ENCODE measurements at regions not wholly inside any gene's neighbourhood (a gene's known extent, or its start where the extent isn't known, plus 50 kb on each side); places are given as distances from the start of the nearest gene placed in this dataset.

- H3K36me3 Mint-ChIP-seq: no peaks in the 10 kb centered on the region
- intact Hi-C loops (cut with micrococcal nuclease): no loop called here
- Histone ChIP-seq H3K4me3 (ENCODE audit: low read length in 2 of 2) (no peak overlapping the region), H3K27me3 (ENCODE audit: insufficient read depth, low read length) (no peaks in the 10 kb centered on the region), H3K27ac (ENCODE audit: low read depth, low read length) (no peak overlapping the region), H3K4me1 (ENCODE audit: insufficient read depth, low read length) (no peaks in the 10 kb centered on the region), H3K36me3 (ENCODE audit: insufficient read depth, low read length) (no peaks in the 10 kb centered on the region), H3K9me3 (ENCODE audit: control insufficient read depth in 1 of 2, low read length in 2 of 2) (no peaks in the 10 kb centered on the region)
- H3K9me3 Mint-ChIP-seq: no peaks in the 10 kb centered on the region
- no peak for DNase-seq
- H3K27me3 Mint-ChIP-seq: peaks cover 9 to 30% of the 10 kb centered on the region in 2 donors
- ChIA-PET CTCF (ENCODE audit: partially characterized antibody) (no interaction called here), POLR2A (ENCODE audit: partially characterized antibody) (no interaction called here)
- no peak overlapping the region for H3K27ac Mint-ChIP-seq
- H3K4me3 Mint-ChIP-seq: no peak overlapping the region
- no peaks in the 10 kb centered on the region for H3K4me1 Mint-ChIP-seq
These were observed 284.3 kb downstream of the SKAP2 start for GRCh38 chr7:26580064-26580591.

DNA sequence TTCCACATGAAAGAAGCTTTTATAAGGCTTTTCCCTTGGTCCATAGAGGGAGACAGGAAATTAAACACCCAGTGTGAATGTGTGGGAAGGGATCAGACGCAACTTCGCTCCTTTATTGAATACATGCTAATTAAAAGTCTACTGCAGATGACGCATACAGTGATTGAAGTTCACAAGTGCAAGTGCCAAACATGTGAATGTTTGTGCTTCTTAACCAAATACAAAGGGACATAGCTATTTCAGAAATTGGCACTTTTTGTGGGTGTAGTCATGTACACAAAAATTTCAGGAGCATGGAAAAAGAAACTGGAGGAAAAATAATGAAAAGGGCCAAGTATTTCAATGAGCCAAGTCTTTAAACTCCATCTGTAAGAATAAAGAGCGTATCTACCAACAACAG, 283.7 kb downstream of the SKAP2 start:
- H3K4me3 ChIP-seq (ENCODE audit: low read length in 2 of 2): no peak overlapping the region
- peaks cover 9 to 31% of the 10 kb centered on the region in 2 donors for H3K27me3 Mint-ChIP-seq
- no peaks in the 10 kb centered on the region for H3K9me3 ChIP-seq (ENCODE audit: control insufficient read depth in 1 of 2, low read length in 2 of 2)
- no peaks in the 10 kb centered on the region for H3K36me3 ChIP-seq (ENCODE audit: insufficient read depth, low read length)
- H3K4me3 Mint-ChIP-seq: no peak overlapping the region
- H3K27ac Mint-ChIP-seq: no peak overlapping the region
- H3K27me3 ChIP-seq (ENCODE audit: insufficient read depth, low read length): no peaks in the 10 kb centered on the region
- DNase-seq: no peak
- H3K4me1 ChIP-seq (ENCODE audit: insufficient read depth, low read length): no peaks in the 10 kb centered on the region
- H3K27ac ChIP-seq (ENCODE audit: low read depth, low read length): no peak overlapping the region
- POLR2A ChIA-PET (ENCODE audit: partially characterized antibody): no interaction called here
- H3K9me3 Mint-ChIP-seq: no peaks in the 10 kb centered on the region
- intact Hi-C loops (cut with micrococcal nuclease): no loop called here
- no peaks in the 10 kb centered on the region for H3K4me1 Mint-ChIP-seq
- H3K36me3 Mint-ChIP-seq: no peaks in the 10 kb centered on the region
- CTCF ChIA-PET (ENCODE audit: partially characterized antibody): no interaction called here

DNA sequence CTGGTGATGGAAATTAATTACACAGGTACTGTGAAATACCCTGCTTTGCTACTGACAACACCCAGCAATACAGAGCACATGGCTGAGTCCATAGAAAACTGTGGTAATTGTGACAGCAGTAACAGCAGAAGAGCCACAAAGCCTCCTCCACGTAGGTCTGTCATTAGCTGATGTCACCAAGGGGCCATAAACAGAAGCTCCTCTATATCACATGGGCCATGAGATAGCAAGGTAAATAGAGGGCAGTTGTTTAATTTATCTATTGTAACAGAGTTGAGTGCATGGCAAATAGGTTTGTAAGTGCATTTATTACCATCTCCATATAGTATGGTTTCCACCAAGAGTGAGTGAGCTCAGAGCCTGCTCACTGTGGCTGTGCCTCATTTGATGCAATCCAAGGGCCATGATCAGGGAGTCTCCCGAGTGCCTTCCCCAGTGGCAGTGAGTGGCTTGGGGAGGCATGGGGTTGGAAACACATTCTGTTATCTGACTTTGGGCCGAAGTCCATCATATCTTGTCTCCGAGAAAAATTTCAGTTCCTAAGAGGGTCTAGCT, 281.2 kb downstream of the SKAP2 start:
- Mint-ChIP-seq H3K36me3 (no peaks in the 10 kb centered on the region), H3K4me1 (no peaks in the 10 kb centered on the region), H3K9me3 (no peaks in the 10 kb centered on the region), H3K4me3 (no peak overlapping the region), H3K27ac (no peak overlapping the region), H3K27me3 (peaks cover 8 to 26% of the 10 kb centered on the region in 2 donors)
- Histone ChIP-seq H3K4me3 (ENCODE audit: low read length in 2 of 2) (no peak overlapping the region), H3K27ac (ENCODE audit: low read depth, low read length) (no peak overlapping the region), H3K27me3 (ENCODE audit: insufficient read depth, low read length) (no peaks in the 10 kb centered on the region), H3K4me1 (ENCODE audit: insufficient read depth, low read length) (no peaks in the 10 kb centered on the region), H3K36me3 (ENCODE audit: insufficient read depth, low read length) (no peaks in the 10 kb centered on the region), H3K9me3 (ENCODE audit: control insufficient read depth in 1 of 2, low read length in 2 of 2) (no peaks in the 10 kb centered on the region)
- intact Hi-C loops (cut with micrococcal nuclease): no loop called here
- ChIA-PET POLR2A (ENCODE audit: partially characterized antibody) (no interaction called here), CTCF (ENCODE audit: partially characterized antibody) (interaction anchor here (1.0 kb wide), 1 partner anchor 28 kb away, joined by 3 read pairs; no protein-coding TSS in a partner anchor)
- DNase-seq: no peak

GRCh38 chr7:26584326-26584725, 280.1 kb downstream of the SKAP2 start:
- H3K4me1 ChIP-seq (ENCODE audit: insufficient read depth, low read length): no peaks in the 10 kb centered on the region
- H3K4me3 ChIP-seq (ENCODE audit: low read length in 2 of 2): no peak overlapping the region
- CTCF ChIA-PET (ENCODE audit: partially characterized antibody): no interaction called here
- Mint-ChIP-seq H3K9me3 (no peaks in the 10 kb centered on the region), H3K27ac (no peak overlapping the region), H3K4me3 (no peak overlapping the region), H3K36me3 (no peaks in the 10 kb centered on the region), H3K4me1 (no peaks in the 10 kb centered on the region), H3K27me3 (peaks cover 10 to 26% of the 10 kb centered on the region in 2 donors)
- intact Hi-C loops (cut with micrococcal nuclease): no loop called here
- no peaks in the 10 kb centered on the region for H3K9me3 ChIP-seq (ENCODE audit: control insufficient read depth in 1 of 2, low read length in 2 of 2)
- H3K36me3 ChIP-seq (ENCODE audit: insufficient read depth, low read length): no peaks in the 10 kb centered on the region
- no peak overlapping the region for H3K27ac ChIP-seq (ENCODE audit: low read depth, low read length)
- DNase-seq: no peak
- no peaks in the 10 kb centered on the region for H3K27me3 ChIP-seq (ENCODE audit: insufficient read depth, low read length)
- POLR2A ChIA-PET (ENCODE audit: partially characterized antibody): no interaction called here

- CTCF ChIA-PET (ENCODE audit: partially characterized antibody): no interaction called here
- Histone ChIP-seq H3K27me3 (ENCODE audit: insufficient read depth, low read length) (no peaks in the 10 kb centered on the region), H3K4me1 (ENCODE audit: insufficient read depth, low read length) (no peaks in the 10 kb centered on the region), H3K36me3 (ENCODE audit: insufficient read depth, low read length) (no peaks in the 10 kb centered on the region), H3K4me3 (ENCODE audit: low read length in 2 of 2) (no peak overlapping the region), H3K27ac (ENCODE audit: low read depth, low read length) (no peak overlapping the region), H3K9me3 (ENCODE audit: control insufficient read depth in 1 of 2, low read length in 2 of 2) (no peaks in the 10 kb centered on the region)
- H3K9me3 Mint-ChIP-seq: no peaks in the 10 kb centered on the region
- intact Hi-C loops (cut with micrococcal nuclease): no loop called here
- no peak overlapping the region for H3K27ac Mint-ChIP-seq
- POLR2A ChIA-PET (ENCODE audit: partially characterized antibody): no interaction called here
- no peak for DNase-seq
- no peaks in the 10 kb centered on the region for H3K4me1 Mint-ChIP-seq
- H3K4me3 Mint-ChIP-seq: no peak overlapping the region
- peaks cover 10 to 25% of the 10 kb centered on the region in 2 donors for H3K27me3 Mint-ChIP-seq
- no peaks in the 10 kb centered on the region for H3K36me3 Mint-ChIP-seq
These were observed 279.3 kb downstream of the SKAP2 start for GRCh38 chr7:26584987-26585665.

DNA sequence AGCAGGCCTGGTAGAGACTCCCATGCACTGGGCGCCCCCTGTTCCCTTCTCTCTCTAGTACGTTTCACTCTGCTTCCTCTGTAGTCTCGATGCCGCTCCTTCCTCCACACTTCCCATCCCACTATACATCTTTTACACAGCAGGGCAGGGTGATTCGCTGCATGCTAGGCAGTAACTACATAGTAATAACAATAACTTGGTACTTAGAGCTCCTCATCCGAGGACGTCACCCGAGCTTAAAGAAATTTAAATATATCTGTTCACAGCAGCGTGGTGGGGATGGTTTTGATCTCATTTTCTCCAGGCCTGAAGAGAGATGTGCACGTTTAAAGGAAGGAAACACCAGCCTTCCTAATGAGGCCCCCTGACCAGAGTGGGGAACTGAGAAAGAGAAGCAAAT, 276.9 kb downstream of the SKAP2 start:
- Histone ChIP-seq H3K4me1 (ENCODE audit: insufficient read depth, low read length) (no peaks in the 10 kb centered on the region), H3K4me3 (ENCODE audit: low read length in 2 of 2) (no peak overlapping the region), H3K9me3 (ENCODE audit: control insufficient read depth in 1 of 2, low read length in 2 of 2) (no peaks in the 10 kb centered on the region), H3K27me3 (ENCODE audit: insufficient read depth, low read length) (no peaks in the 10 kb centered on the region), H3K36me3 (ENCODE audit: insufficient read depth, low read length) (no peaks in the 10 kb centered on the region), H3K27ac (ENCODE audit: low read depth, low read length) (no peak overlapping the region)
- CTCF ChIA-PET (ENCODE audit: partially characterized antibody): no interaction called here
- POLR2A ChIA-PET (ENCODE audit: partially characterized antibody): no interaction called here
- Mint-ChIP-seq H3K27me3 (peaks cover 7 to 16% of the 10 kb centered on the region in 2 donors), H3K4me1 (no peaks in the 10 kb centered on the region), H3K36me3 (no peaks in the 10 kb centered on the region), H3K9me3 (no peaks in the 10 kb centered on the region), H3K4me3 (no peak overlapping the region), H3K27ac (no peak overlapping the region)
- no peak for DNase-seq
- intact Hi-C loops (cut with micrococcal nuclease): no loop called here

- Mint-ChIP-seq H3K36me3 (no peaks in the 10 kb centered on the region), H3K4me1 (no peaks in the 10 kb centered on the region), H3K27ac (no peak overlapping the region), H3K4me3 (no peak overlapping the region), H3K9me3 (no peaks in the 10 kb centered on the region), H3K27me3 (peaks cover 6 to 12% of the 10 kb centered on the region in 2 donors)
- Histone ChIP-seq H3K27me3 (ENCODE audit: insufficient read depth, low read length) (no peaks in the 10 kb centered on the region), H3K4me3 (ENCODE audit: low read length in 2 of 2) (no peak overlapping the region), H3K4me1 (ENCODE audit: insufficient read depth, low read length) (no peaks in the 10 kb centered on the region), H3K9me3 (ENCODE audit: control insufficient read depth in 1 of 2, low read length in 2 of 2) (no peaks in the 10 kb centered on the region), H3K27ac (ENCODE audit: low read depth, low read length) (no peak overlapping the region), H3K36me3 (ENCODE audit: insufficient read depth, low read length) (no peaks in the 10 kb centered on the region)
- ChIA-PET CTCF (ENCODE audit: partially characterized antibody) (no interaction called here), POLR2A (ENCODE audit: partially characterized antibody) (no interaction called here)
- DNase-seq: no peak
- intact Hi-C loops (cut with micrococcal nuclease): no loop called here
These were observed 275.9 kb downstream of the SKAP2 start for GRCh38 chr7:26588511-26588910.
